PC-9 (cell line): ENCODE measurements at regions not wholly inside any gene's neighbourhood (a gene's known extent, or its start where the extent isn't known, plus 50 kb on each side); places are given as distances from the start of the nearest gene placed in this dataset.

Experiments used
- EZH2 ChIP-seq: fragments of 200-600 bp; sonication (generic); IDR thresholded peaks from 2 replicates; pipeline ENCODE4 v1.8.0; 2017; ENCODE audit warnings: antibody characterized with exemption, low read depth
- TF ChIP-seq, protein P1 (sequence below): fragments of 200-600 bp; sonication (generic); conservative IDR thresholded peaks from 2 replicates; pipeline ENCODE4 v1.6.1; 2017; ENCODE audit warnings: mixed run types, antibody characterized with exemption, mild to moderate bottlenecking, moderate library complexity

DNA sequence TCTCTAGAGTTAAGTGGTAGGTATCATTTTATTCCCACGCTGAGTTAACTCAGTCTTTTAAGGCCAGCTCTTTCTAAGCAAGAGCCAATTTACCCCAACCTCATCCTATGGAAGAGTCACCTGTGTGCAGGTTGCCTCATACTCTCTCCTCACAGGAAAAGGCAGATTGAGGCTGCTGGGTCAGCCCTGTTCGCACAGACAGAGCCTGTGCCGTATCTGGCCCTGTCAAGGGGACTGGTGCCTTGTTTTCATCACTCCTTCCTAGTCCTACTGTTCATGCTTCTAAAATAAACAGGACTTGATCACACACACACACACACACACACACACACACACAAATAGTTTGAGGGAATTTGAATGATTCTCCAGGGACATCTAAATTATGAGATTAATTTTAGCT is 285.0 kb downstream of the SLC6A15 start:
- TF ChIP-seq, protein P1, sequence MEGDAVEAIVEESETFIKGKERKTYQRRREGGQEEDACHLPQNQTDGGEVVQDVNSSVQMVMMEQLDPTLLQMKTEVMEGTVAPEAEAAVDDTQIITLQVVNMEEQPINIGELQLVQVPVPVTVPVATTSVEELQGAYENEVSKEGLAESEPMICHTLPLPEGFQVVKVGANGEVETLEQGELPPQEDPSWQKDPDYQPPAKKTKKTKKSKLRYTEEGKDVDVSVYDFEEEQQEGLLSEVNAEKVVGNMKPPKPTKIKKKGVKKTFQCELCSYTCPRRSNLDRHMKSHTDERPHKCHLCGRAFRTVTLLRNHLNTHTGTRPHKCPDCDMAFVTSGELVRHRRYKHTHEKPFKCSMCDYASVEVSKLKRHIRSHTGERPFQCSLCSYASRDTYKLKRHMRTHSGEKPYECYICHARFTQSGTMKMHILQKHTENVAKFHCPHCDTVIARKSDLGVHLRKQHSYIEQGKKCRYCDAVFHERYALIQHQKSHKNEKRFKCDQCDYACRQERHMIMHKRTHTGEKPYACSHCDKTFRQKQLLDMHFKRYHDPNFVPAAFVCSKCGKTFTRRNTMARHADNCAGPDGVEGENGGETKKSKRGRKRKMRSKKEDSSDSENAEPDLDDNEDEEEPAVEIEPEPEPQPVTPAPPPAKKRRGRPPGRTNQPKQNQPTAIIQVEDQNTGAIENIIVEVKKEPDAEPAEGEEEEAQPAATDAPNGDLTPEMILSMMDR = no peak
- no peak for TF ChIP-seq EZH2
